Coronary artery (tissue), 2 donors: ENCODE measurements at regions not wholly inside any gene's neighbourhood (a gene's known extent, or its start where the extent isn't known, plus 50 kb on each side); places are given as distances from the start of the nearest gene placed in this dataset.

Source experiments
- DNase-seq: peaks from one replicate; pipeline ENCODE4 v3.0.0-alpha.2; 2017; ENCODE audit warnings: low spot score
- H3K27ac ChIP-seq, 2 donors: fragments of 200-600 bp; sonication (generic); one replicate each; pipeline ENCODE4 v1.5.1; 2016 to 2019
- H3K4me3 ChIP-seq: fragments of 200-600 bp; sonication (generic); 2 replicates; pipeline ENCODE4 v1.5.1; 2016; ENCODE audit warnings: mild to moderate bottlenecking, moderate library complexity
- TF ChIP-seq, protein P1 (sequence below): fragments of 200-600 bp; sonication (generic); IDR thresholded peaks from one replicate; pipeline ENCODE4 v1.5.1; 2019; ENCODE audit warnings: antibody characterized with exemption

GRCh38 chr7:91771394-91771793, 109.1 kb downstream of the MTERF1 start:
- no peak for DNase-seq
- Histone ChIP-seq H3K4me3 (no peak overlapping the region), H3K27ac (no peak overlapping the region)
- TF ChIP-seq, protein P1, sequence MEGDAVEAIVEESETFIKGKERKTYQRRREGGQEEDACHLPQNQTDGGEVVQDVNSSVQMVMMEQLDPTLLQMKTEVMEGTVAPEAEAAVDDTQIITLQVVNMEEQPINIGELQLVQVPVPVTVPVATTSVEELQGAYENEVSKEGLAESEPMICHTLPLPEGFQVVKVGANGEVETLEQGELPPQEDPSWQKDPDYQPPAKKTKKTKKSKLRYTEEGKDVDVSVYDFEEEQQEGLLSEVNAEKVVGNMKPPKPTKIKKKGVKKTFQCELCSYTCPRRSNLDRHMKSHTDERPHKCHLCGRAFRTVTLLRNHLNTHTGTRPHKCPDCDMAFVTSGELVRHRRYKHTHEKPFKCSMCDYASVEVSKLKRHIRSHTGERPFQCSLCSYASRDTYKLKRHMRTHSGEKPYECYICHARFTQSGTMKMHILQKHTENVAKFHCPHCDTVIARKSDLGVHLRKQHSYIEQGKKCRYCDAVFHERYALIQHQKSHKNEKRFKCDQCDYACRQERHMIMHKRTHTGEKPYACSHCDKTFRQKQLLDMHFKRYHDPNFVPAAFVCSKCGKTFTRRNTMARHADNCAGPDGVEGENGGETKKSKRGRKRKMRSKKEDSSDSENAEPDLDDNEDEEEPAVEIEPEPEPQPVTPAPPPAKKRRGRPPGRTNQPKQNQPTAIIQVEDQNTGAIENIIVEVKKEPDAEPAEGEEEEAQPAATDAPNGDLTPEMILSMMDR, result no peak

GRCh38 chr7:91771921-91772815, 108.3 kb downstream of the MTERF1 start:
- Histone ChIP-seq H3K27ac (no peak overlapping the region), H3K4me3 (no peak overlapping the region)
- no peak for DNase-seq
- TF ChIP-seq, protein P1, result no peak

GRCh38 chr7:91776171-91776570, 104.3 kb downstream of the MTERF1 start:
- H3K27ac ChIP-seq, result no peak overlapping the region
- TF ChIP-seq, protein P1, result no peak
- DNase-seq, result no peak
- H3K4me3 ChIP-seq, result no peak overlapping the region

DNA sequence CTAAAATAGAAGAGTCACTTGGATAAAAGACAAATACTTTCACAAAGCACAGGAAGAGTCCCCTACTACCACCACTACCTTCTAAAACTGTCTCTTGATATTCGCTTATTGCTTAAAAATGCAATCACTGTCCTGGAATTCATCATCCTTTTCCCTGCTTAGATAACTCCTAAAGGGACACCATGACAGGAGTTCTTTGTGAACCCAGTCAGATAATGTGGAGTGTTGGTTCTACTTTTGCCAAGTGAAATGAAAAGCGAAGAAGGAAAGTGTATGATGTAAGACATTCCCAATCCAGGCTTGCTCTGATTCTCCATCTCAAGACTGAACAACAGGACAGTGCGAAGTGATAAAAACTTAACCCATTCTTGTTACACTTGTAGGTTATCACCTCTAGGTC, 103.0 kb downstream of the MTERF1 start:
- no peak overlapping the region for H3K27ac ChIP-seq
- no peak for DNase-seq
- no peak overlapping the region for H3K4me3 ChIP-seq
- TF ChIP-seq, protein P1, result no peak

- no peak for DNase-seq
- Histone ChIP-seq H3K4me3 (no peak overlapping the region), H3K27ac (no peak overlapping the region)
- TF ChIP-seq, protein P1, result no peak
Observed at GRCh38 chr7:91778416-91778815, 102.1 kb downstream of the MTERF1 start.

GRCh38 chr7:91780521-91780920, 100.0 kb downstream of the MTERF1 start:
- no peak for DNase-seq
- no peak overlapping the region for H3K27ac ChIP-seq
- TF ChIP-seq, protein P1, result no peak
- no peak overlapping the region for H3K4me3 ChIP-seq

DNA sequence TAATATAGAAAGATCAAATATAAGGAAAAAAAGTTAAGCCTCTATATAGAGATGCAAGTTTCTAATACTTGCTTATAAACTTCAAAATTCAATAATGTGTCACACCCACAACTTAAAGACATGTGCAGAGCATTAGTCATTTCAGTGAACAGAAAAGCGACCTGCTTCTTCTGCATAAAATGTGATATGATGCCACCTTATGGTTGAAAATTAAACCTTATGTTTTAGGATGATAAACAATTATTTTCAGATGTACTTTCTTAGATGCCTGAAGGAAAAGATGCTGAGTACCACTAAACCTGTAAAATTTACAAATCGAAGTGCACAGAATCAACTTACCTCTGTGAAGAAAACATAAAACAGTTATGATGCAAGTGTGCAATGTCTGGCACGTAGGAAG, 96.0 kb downstream of the MTERF1 start:
- DNase-seq, result no peak
- H3K4me3 ChIP-seq, result no peak overlapping the region
- H3K27ac ChIP-seq, result no peak overlapping the region
- TF ChIP-seq, protein P1, result peak; percentile 15
